RWPE2 (cell line): ENCODE measurements at regions not wholly inside any gene's neighbourhood (a gene's known extent, or its start where the extent isn't known, plus 50 kb on each side); places are given as distances from the start of the nearest gene placed in this dataset.
"Not testable (repeated sequence)": the region's sequence is repeated elsewhere in the genome, so short reads cannot be mapped to it uniquely, and the experiment has no call there.

ENCODE experiments used
- ATAC-seq: fragments of 200-7000 bp; cut with Tn5 transposase; 3 replicates; pipeline ENCODE4 v1.9.1; 2021; ENCODE audit warnings: low read depth
- DNase-seq: peaks from one replicate; pipeline ENCODE4 v3.0.0-alpha.2; 2020; ENCODE audit warnings: low spot score
- H3K27ac ChIP-seq: fragments of 450-650 bp; 2 replicates; pipeline ENCODE4 v1.5.1; 2017; ENCODE audit warnings: mild to moderate bottlenecking; ENCODE audit not compliant: poor library complexity, severe bottlenecking
- H3K27me3 ChIP-seq: fragments of 250-450 bp; sonication (Bioruptor Pico); 2 replicates; pipeline ENCODE4 v1.5.1; 2021; ENCODE audit warnings: mild to moderate bottlenecking, moderate library complexity; ENCODE audit not compliant: insufficient read depth, poor library complexity, severe bottlenecking
- H3K36me3 ChIP-seq: fragments of 250-450 bp; sonication (Bioruptor Pico); 2 replicates; pipeline ENCODE4 v1.5.1; 2020; ENCODE audit warnings: low read depth, mild to moderate bottlenecking, moderate library complexity
- H3K4me1 ChIP-seq: fragments of 250-450 bp; sonication (Bioruptor Pico); 2 replicates; pipeline ENCODE4 v1.5.1; 2021; ENCODE audit warnings: mild to moderate bottlenecking, moderate library complexity; ENCODE audit not compliant: insufficient read depth, poor library complexity, severe bottlenecking
- H3K4me3 ChIP-seq: fragments of 250-450 bp; sonication (Bioruptor Pico); 2 replicates; pipeline ENCODE4 v1.5.1; 2021; ENCODE audit warnings: mild to moderate bottlenecking, moderate library complexity; ENCODE audit not compliant: severe bottlenecking
- H3K9me3 ChIP-seq: fragments of 250-450 bp; sonication (Bioruptor Pico); 2 replicates; pipeline ENCODE4 v1.5.1; 2021; ENCODE audit warnings: mild to moderate bottlenecking, moderate library complexity; ENCODE audit not compliant: severe bottlenecking
- TF ChIP-seq, protein P1 (sequence below): fragments of 450-650 bp; IDR thresholded peaks from one replicate; pipeline ENCODE4 v1.5.1; 2017; ENCODE audit warnings: mild to moderate bottlenecking, moderate library complexity; ENCODE audit not compliant: poor library complexity, severe bottlenecking

DNA sequence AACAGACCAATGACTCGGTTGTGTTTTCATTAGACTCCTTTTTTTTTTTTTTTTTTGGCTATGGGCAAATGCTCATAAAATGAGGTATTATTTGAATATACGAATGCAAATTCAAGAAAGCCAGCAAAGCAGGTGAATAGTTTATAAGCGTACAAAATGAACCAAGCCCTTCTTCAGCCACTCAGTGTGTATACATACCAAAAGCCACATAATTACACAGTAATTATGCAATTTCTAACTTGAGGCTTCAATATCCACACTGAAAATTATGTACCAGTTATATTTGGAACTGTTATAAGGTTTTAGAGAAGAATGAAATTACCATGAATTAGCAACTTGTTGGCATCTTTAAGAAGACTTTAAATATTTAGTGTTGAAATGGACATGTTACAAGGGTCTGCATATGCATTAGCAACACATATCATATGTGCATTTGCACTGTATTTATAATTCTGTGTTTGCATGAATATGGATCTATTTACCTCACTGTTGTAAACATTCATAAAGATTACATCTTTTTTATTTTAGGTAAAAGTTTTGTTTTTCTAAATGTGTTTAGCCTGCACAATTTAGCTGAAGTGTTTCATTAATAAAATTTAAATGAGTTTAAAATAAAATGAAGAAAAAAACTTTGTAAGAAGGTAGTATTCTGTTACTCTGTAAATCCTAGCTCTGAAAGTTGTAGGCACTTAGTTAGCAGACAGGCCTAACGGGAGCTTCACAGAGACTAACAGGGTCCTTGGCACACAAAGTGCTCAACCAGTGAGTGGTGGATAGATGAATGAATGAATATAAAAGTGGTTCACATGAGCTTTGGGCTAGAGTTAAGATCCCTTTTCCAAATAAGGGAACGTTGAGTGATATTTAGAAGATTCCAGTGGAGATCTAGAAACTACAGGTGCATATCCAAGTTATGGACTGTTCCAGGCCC is 241.0 kb upstream of the NFIA start:
- Histone ChIP-seq H3K4me3 (no peak overlapping the region), H3K4me1 (no peaks in the 10 kb centered on the region), H3K27me3 (no peaks in the 10 kb centered on the region), H3K27ac (no peak overlapping the region), H3K9me3 (no peaks in the 10 kb centered on the region), H3K36me3 (no peaks in the 10 kb centered on the region)
- TF ChIP-seq, protein P1, sequence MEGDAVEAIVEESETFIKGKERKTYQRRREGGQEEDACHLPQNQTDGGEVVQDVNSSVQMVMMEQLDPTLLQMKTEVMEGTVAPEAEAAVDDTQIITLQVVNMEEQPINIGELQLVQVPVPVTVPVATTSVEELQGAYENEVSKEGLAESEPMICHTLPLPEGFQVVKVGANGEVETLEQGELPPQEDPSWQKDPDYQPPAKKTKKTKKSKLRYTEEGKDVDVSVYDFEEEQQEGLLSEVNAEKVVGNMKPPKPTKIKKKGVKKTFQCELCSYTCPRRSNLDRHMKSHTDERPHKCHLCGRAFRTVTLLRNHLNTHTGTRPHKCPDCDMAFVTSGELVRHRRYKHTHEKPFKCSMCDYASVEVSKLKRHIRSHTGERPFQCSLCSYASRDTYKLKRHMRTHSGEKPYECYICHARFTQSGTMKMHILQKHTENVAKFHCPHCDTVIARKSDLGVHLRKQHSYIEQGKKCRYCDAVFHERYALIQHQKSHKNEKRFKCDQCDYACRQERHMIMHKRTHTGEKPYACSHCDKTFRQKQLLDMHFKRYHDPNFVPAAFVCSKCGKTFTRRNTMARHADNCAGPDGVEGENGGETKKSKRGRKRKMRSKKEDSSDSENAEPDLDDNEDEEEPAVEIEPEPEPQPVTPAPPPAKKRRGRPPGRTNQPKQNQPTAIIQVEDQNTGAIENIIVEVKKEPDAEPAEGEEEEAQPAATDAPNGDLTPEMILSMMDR: no peak
- DNase-seq: no peak
- no peak for ATAC-seq

DNA sequence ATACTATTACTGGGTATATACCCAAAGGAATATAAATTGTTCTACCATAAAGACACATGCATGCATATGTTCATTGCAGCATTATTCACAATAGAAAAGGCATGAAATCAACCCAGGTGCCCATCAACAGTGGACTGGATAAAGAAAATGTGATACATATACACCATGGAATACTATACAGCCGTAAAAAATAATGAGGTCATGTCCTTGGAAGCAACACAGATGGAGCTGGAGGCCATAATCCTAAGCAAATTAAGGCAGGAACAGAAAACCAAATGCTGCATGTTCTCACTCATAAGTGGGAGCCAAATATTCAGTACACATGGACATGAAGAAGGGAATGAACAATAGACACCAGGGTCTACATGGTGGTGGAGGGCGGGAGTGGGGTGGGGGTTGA is 241.9 kb upstream of the NFIA start:
- ATAC-seq, H3K36me3 ChIP-seq, H3K9me3 ChIP-seq, DNase-seq, H3K27ac ChIP-seq, H3K27me3 ChIP-seq, H3K4me3 ChIP-seq, H3K4me1 ChIP-seq: not testable (repeated sequence)

DNA sequence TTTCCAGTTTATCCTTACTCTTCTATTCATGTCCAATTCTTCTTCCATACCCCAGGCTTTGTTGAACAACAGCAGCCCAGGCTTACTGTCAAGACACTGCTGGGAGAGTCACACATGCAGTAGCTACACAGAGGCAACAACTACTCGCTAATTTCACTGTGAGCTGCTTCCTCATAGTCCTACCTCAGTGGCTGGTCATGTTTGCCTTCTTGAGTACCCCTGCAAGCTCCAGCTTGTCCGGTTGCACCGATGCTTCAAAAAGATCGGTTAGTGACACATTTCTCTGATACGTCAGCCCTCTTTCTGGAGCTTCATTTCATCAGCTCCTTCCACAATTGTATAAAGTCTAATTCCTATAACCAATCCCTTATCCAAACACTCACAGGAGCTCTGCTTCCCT is 246.7 kb upstream of the NFIA start:
- Histone ChIP-seq H3K4me1 (no peaks in the 10 kb centered on the region), H3K4me3 (no peak overlapping the region), H3K9me3 (no peaks in the 10 kb centered on the region), H3K27me3 (peaks cover 3% of the 10 kb centered on the region), H3K27ac (no peak overlapping the region), H3K36me3 (no peaks in the 10 kb centered on the region)
- TF ChIP-seq, protein P1: no peak
- ATAC-seq (peak; percentile 77), DNase-seq (no peak)

DNA sequence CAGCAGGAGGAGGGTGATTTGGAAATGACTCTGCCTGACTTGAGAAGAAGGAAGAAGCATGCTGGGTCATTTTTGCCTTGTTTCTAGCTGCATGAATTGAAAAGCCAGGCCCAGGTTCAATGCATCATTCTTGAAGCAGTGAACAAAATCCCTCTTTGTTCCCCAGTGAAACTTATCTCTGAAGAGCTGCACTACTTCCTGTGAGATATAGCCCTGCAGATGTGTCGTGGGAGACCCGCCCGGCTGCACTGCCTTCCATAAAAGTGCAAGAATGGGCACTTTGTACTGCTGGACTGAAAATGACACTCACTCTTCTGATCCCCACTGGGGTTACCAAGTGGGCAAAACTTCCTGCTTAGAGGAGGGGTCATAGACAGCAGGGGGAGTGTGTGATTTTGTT is 249.2 kb upstream of the NFIA start:
- no peak overlapping the region for H3K27ac ChIP-seq
- no peaks in the 10 kb centered on the region for H3K36me3 ChIP-seq
- no peak for DNase-seq
- ATAC-seq: no peak
- H3K27me3 ChIP-seq: peaks cover 3% of the 10 kb centered on the region
- no peaks in the 10 kb centered on the region for H3K4me1 ChIP-seq
- no peak overlapping the region for H3K4me3 ChIP-seq
- TF ChIP-seq, protein P1: no peak
- H3K9me3 ChIP-seq: no peaks in the 10 kb centered on the region

DNA sequence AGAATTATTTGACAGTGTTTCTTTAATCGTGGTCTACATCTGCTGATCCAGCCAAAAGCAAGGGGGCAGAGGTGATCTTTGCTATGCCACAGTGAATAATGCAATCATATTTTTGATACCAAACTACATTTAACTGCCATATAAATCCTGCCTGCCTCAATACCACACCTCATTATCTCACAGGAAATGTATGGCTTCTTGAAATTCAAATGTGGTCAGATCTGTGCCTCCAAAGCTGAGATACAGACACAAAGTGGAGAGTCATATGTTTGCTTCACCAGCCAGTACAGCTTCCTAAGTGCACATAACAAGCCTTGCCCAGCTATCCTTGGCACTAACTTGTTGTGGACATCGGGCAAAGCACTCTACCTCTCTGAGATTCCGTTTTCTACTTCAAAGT is 250.0 kb upstream of the NFIA start:
- no peak overlapping the region for H3K27ac ChIP-seq
- H3K9me3 ChIP-seq: no peaks in the 10 kb centered on the region
- H3K27me3 ChIP-seq: peaks cover 3% of the 10 kb centered on the region
- TF ChIP-seq, protein P1: no peak
- no peak for ATAC-seq
- DNase-seq: no peak
- no peaks in the 10 kb centered on the region for H3K36me3 ChIP-seq
- no peaks in the 10 kb centered on the region for H3K4me1 ChIP-seq
- H3K4me3 ChIP-seq: no peak overlapping the region
